GM23338 (cell line): ENCODE measurements at regions not wholly inside any gene's neighbourhood (a gene's known extent, or its start where the extent isn't known, plus 50 kb on each side); places are given as distances from the start of the nearest gene placed in this dataset.

Source experiments
- ATAC-seq: fragments of 200-7000 bp; cut with Tn5 transposase; 3 replicates; pipeline ENCODE4 v1.9.1; 2020
- DNase-seq: peaks from one replicate; pipeline ENCODE4 v3.0.0-alpha.2; 2015; ENCODE audit warnings: low spot score
- H2AFZ ChIP-seq: fragments of 200-600 bp; sonication (generic); 2 replicates; pipeline ENCODE4 v1.8.0; 2016; ENCODE audit warnings: antibody characterized with exemption, mild to moderate bottlenecking, moderate library complexity
- H3F3A ChIP-seq: fragments of 200-600 bp; sonication (generic); replicated peaks from 2 replicates; pipeline ENCODE4 v1.8.0; 2017; ENCODE audit warnings: antibody characterized with exemption, mixed run types, low read depth
- H3K27ac ChIP-seq: fragments of 200-600 bp; sonication (generic); 2 replicates; pipeline ENCODE4 v1.6.1; 2016; ENCODE audit warnings: low read depth
- H3K27me3 ChIP-seq: fragments of 200-600 bp; sonication (generic); 2 replicates; pipeline ENCODE4 v1.8.0; 2016; ENCODE audit warnings: mild to moderate bottlenecking, mixed run types, moderate library complexity; ENCODE audit not compliant: insufficient read depth
- H3K36me3 ChIP-seq: fragments of 200-600 bp; sonication (generic); 2 replicates; pipeline ENCODE4 v1.8.0; 2016; ENCODE audit warnings: mild to moderate bottlenecking; ENCODE audit not compliant: insufficient read depth
- H3K4me1 ChIP-seq: fragments of 200-600 bp; sonication (generic); 2 replicates; pipeline ENCODE4 v1.8.0; 2016; ENCODE audit warnings: mild to moderate bottlenecking, moderate library complexity; ENCODE audit not compliant: insufficient read depth
- H3K4me2 ChIP-seq: fragments of 200-600 bp; sonication (generic); 2 replicates; pipeline ENCODE4 v1.7.1; 2017; ENCODE audit warnings: mixed run types
- H3K4me3 ChIP-seq: fragments of 200-600 bp; sonication (generic); 2 replicates; pipeline ENCODE4 v1.6.1; 2016; ENCODE audit warnings: mixed run types
- H3K79me2 ChIP-seq: fragments of 200-600 bp; sonication (generic); replicated peaks from 2 replicates; pipeline ENCODE4 v1.8.0; 2017; ENCODE audit warnings: mild to moderate bottlenecking; ENCODE audit not compliant: insufficient read depth
- H3K9me2 ChIP-seq: fragments of 200-600 bp; sonication (generic); 2 replicates; pipeline ENCODE4 v1.8.0; 2017; ENCODE audit not compliant: insufficient read depth
- H4K20me1 ChIP-seq: fragments of 200-600 bp; sonication (generic); replicated peaks from 2 replicates; pipeline ENCODE4 v1.8.0; 2017; ENCODE audit warnings: mild to moderate bottlenecking; ENCODE audit not compliant: insufficient read depth
- H3K27ac Mint-ChIP-seq: 2 replicates; pipeline ENCODE4 v1.8.0; 2020; ENCODE audit warnings: inconsistent platforms, mild to moderate bottlenecking, moderate library complexity, mixed read lengths
- H3K27me3 Mint-ChIP-seq: 3 replicates; pipeline ENCODE4 v1.8.0; 2022; ENCODE audit warnings: low read depth, mild to moderate bottlenecking, moderate library complexity, mixed read lengths, inconsistent platforms; ENCODE audit not compliant: insufficient read depth, poor library complexity
- H3K36me3 Mint-ChIP-seq: 3 replicates; pipeline ENCODE4 v1.8.0; 2021; ENCODE audit warnings: low read depth, mild to moderate bottlenecking, inconsistent platforms, moderate library complexity, mixed read lengths
- H3K4me1 Mint-ChIP-seq: 3 replicates; pipeline ENCODE4 v1.8.0; 2020; ENCODE audit warnings: mild to moderate bottlenecking, inconsistent platforms, mixed read lengths
- H3K4me3 Mint-ChIP-seq: 3 replicates; pipeline ENCODE4 v1.8.0; 2021; ENCODE audit warnings: moderate library complexity, mild to moderate bottlenecking, inconsistent platforms, mixed read lengths
- H3K9me3 Mint-ChIP-seq: 3 replicates; pipeline ENCODE4 v1.8.0; 2020; ENCODE audit warnings: moderate library complexity, mild to moderate bottlenecking, inconsistent platforms, mixed read lengths
- CREB1 ChIP-seq: fragments of 250-450 bp; sonication (Bioruptor Pico); IDR thresholded peaks from 2 replicates; pipeline ENCODE4 v1.5.0; 2020; ENCODE audit warnings: low read depth, mild to moderate bottlenecking, moderate library complexity
- EZH2phosphoT487 ChIP-seq: fragments of 200-600 bp; sonication (generic); IDR thresholded peaks from one replicate; pipeline ENCODE4 v1.8.1; 2018; ENCODE audit warnings: antibody characterized with exemption; ENCODE audit not compliant: unreplicated experiment
- JUNB ChIP-seq: IDR thresholded peaks from one replicate; pipeline ENCODE4 v1.6.1; 2016; ENCODE audit warnings: antibody characterized with exemption; ENCODE audit not compliant: unreplicated experiment
- NANOG ChIP-seq: IDR thresholded peaks from 2 replicates; pipeline ENCODE4 v1.6.1; 2016; ENCODE audit warnings: antibody characterized with exemption, borderline replicate concordance
- POLR2AphosphoS5 ChIP-seq: IDR thresholded peaks from 2 replicates; pipeline ENCODE4 v1.6.1; 2016; ENCODE audit warnings: antibody characterized with exemption, low read depth
- STAT1 ChIP-seq: IDR thresholded peaks from one replicate; pipeline ENCODE4 v1.6.1; 2016; ENCODE audit warnings: antibody characterized with exemption; ENCODE audit not compliant: unreplicated experiment
- ZNF114 ChIP-seq: fragments of 250-450 bp; sonication (Bioruptor Pico); IDR thresholded peaks from 2 replicates; pipeline ENCODE4 v1.5.0; 2020; ENCODE audit warnings: mild to moderate bottlenecking, moderate library complexity
- ZNF331 ChIP-seq: fragments of 250-450 bp; sonication (Bioruptor Pico); IDR thresholded peaks from 2 replicates; pipeline ENCODE4 v1.5.0; 2020; ENCODE audit warnings: low read depth, mild to moderate bottlenecking, moderate library complexity
- TF ChIP-seq, protein P1 (sequence below): fragments of 250-450 bp; sonication (Bioruptor Pico); IDR thresholded peaks from 2 replicates; pipeline ENCODE4 v1.5.0; 2020; ENCODE audit warnings: mild to moderate bottlenecking, moderate library complexity
- TF ChIP-seq, protein P2 (sequence below): IDR thresholded peaks from 2 replicates; pipeline ENCODE4 v1.6.1; 2016; ENCODE audit warnings: antibody characterized with exemption

DNA sequence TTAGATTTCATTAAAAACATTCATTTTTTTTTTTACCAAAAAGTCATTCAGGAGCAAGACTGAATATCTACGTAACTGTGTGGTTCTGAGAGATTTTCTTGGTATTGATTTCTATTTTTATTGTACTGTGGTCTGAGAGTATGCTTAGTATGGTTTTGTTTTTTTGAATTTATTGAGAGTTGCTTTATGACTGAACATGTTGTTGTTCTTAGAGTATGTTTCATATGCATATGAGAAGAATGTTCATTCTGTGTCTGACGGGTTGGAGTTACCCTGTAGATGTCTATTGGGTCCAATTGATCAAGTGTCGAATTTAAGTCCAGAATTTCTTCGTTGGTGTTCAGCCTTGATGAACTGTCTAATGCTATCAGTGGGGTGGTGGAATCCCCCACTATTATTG is 306.0 kb upstream of the KCNJ16 start (continued):
- TF ChIP-seq, protein P1, sequence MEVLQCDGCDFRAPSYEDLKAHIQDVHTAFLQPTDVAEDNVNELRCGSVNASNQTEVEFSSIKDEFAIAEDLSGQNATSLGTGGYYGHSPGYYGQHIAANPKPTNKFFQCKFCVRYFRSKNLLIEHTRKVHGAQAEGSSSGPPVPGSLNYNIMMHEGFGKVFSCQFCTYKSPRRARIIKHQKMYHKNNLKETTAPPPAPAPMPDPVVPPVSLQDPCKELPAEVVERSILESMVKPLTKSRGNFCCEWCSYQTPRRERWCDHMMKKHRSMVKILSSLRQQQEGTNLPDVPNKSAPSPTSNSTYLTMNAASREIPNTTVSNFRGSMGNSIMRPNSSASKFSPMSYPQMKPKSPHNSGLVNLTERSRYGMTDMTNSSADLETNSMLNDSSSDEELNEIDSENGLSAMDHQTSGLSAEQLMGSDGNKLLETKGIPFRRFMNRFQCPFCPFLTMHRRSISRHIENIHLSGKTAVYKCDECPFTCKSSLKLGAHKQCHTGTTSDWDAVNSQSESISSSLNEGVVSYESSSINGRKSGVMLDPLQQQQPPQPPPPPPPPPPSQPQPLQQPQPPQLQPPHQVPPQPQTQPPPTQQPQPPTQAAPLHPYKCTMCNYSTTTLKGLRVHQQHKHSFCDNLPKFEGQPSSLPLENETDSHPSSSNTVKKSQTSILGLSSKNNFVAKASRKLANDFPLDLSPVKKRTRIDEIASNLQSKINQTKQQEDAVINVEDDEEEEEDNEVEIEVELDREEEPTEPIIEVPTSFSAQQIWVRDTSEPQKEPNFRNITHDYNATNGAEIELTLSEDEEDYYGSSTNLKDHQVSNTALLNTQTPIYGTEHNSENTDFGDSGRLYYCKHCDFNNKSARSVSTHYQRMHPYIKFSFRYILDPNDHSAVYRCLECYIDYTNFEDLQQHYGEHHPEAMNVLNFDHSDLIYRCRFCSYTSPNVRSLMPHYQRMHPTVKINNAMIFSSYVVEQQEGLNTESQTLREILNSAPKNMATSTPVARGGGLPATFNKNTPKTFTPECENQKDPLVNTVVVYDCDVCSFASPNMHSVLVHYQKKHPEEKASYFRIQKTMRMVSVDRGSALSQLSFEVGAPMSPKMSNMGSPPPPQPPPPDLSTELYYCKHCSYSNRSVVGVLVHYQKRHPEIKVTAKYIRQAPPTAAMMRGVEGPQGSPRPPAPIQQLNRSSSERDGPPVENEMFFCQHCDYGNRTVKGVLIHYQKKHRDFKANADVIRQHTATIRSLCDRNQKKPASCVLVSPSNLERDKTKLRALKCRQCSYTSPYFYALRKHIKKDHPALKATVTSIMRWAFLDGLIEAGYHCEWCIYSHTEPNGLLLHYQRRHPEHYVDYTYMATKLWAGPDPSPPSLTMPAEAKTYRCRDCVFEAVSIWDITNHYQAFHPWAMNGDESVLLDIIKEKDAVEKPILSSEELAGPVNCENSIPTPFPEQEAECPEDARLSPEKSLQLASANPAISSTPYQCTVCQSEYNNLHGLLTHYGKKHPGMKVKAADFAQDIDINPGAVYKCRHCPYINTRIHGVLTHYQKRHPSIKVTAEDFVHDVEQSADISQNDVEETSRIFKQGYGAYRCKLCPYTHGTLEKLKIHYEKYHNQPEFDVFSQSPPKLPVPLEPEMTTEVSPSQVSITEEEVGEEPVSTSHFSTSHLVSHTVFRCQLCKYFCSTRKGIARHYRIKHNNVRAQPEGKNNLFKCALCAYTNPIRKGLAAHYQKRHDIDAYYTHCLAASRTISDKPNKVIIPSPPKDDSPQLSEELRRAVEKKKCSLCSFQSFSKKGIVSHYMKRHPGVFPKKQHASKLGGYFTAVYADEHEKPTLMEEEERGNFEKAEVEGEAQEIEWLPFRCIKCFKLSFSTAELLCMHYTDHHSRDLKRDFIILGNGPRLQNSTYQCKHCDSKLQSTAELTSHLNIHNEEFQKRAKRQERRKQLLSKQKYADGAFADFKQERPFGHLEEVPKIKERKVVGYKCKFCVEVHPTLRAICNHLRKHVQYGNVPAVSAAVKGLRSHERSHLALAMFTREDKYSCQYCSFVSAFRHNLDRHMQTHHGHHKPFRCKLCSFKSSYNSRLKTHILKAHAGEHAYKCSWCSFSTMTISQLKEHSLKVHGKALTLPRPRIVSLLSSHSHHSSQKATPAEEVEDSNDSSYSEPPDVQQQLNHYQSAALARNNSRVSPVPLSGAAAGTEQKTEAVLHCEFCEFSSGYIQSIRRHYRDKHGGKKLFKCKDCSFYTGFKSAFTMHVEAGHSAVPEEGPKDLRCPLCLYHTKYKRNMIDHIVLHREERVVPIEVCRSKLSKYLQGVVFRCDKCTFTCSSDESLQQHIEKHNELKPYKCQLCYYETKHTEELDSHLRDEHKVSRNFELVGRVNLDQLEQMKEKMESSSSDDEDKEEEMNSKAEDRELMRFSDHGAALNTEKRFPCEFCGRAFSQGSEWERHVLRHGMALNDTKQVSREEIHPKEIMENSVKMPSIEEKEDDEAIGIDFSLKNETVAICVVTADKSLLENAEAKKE (CRISPR knock-in tag) = no peak
- TF ChIP-seq EZH2phosphoT487 (no peak), NANOG (no peak)

DNA sequence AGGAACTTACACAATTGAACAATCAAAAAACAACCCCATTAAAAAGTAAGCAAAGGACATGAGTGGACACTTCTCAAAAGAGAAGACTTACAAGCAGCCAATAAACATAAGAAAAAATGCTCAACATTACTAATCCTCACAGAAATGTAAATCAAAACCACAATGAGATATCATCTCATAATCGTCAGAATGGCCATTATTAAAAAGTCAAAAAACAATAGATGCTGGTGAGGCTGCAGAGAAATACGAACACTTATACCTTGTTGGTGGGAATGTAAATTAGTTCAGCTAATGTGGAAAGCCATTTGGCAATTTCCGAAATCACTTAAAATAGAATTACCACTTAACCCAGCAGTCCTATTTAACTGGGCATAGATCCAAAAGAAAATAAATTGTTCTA is 301.9 kb upstream of the KCNJ16 start:
- Mint-ChIP-seq H3K27me3 (no peaks in the 10 kb centered on the region), H3K27ac (no peak overlapping the region), H3K4me3 (no peak overlapping the region), H3K36me3 (no peaks in the 10 kb centered on the region), H3K9me3 (no peaks in the 10 kb centered on the region), H3K4me1 (no peaks in the 10 kb centered on the region)
- H3K36me3 ChIP-seq = no peaks in the 10 kb centered on the region
- H2AFZ ChIP-seq = no peak overlapping the region
- no peaks in the 10 kb centered on the region for H3F3A ChIP-seq
- no peaks in the 10 kb centered on the region for H3K79me2 ChIP-seq
- H3K27ac ChIP-seq = no peak overlapping the region
- H3K4me3 ChIP-seq = no peak overlapping the region
- no peak overlapping the region for H3K4me2 ChIP-seq
- no peaks in the 10 kb centered on the region for H3K4me1 ChIP-seq
- DNase-seq = no peak
- no peaks in the 10 kb centered on the region for H3K9me2 ChIP-seq
- no peaks in the 10 kb centered on the region for H3K27me3 ChIP-seq
- H4K20me1 ChIP-seq = no peaks in the 10 kb centered on the region
- ATAC-seq = no peak
- TF ChIP-seq ZNF114 (CRISPR knock-in tag) (no peak), ZNF331 (CRISPR knock-in tag) (no peak), POLR2AphosphoS5 (no peak), CREB1 (CRISPR knock-in tag) (no peak), STAT1 (no peak), JUNB (no peak)
- TF ChIP-seq, protein P1 (CRISPR knock-in tag) = no peak
- TF ChIP-seq, protein P2, sequence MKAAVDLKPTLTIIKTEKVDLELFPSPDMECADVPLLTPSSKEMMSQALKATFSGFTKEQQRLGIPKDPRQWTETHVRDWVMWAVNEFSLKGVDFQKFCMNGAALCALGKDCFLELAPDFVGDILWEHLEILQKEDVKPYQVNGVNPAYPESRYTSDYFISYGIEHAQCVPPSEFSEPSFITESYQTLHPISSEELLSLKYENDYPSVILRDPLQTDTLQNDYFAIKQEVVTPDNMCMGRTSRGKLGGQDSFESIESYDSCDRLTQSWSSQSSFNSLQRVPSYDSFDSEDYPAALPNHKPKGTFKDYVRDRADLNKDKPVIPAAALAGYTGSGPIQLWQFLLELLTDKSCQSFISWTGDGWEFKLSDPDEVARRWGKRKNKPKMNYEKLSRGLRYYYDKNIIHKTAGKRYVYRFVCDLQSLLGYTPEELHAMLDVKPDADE = no peak
